GM12801 (cell line): ENCODE measurements at regions not wholly inside any gene's neighbourhood (a gene's known extent, or its start where the extent isn't known, plus 50 kb on each side); places are given as distances from the start of the nearest gene placed in this dataset.

ENCODE experiments used
- TF ChIP-seq, protein P1 (sequence below): IDR thresholded peaks from one replicate; pipeline ENCODE4 v1.5.1; 2011; ENCODE audit warnings: control low read depth; ENCODE audit not compliant: insufficient read length; ENCODE audit errors: extremely low read depth

DNA sequence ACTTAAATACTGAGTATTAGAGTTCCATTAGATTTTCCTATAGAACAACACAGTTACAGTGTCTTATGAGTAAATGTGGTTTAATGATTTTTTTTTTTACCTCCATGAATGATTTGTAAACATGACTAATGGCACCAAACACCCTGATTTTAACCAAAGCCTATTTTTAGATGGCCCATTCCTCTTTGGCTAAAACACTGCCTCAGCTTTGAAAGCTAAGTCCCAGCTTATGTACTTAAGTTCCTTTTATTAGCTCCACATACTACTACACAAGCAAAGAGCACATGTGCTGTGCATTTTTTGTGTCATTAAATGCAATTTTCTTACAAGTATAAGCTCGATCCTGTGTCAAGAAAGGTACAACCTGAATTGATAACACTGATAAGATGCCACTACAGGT, 575.6 kb upstream of the PITX2 start:
- TF ChIP-seq, protein P1, sequence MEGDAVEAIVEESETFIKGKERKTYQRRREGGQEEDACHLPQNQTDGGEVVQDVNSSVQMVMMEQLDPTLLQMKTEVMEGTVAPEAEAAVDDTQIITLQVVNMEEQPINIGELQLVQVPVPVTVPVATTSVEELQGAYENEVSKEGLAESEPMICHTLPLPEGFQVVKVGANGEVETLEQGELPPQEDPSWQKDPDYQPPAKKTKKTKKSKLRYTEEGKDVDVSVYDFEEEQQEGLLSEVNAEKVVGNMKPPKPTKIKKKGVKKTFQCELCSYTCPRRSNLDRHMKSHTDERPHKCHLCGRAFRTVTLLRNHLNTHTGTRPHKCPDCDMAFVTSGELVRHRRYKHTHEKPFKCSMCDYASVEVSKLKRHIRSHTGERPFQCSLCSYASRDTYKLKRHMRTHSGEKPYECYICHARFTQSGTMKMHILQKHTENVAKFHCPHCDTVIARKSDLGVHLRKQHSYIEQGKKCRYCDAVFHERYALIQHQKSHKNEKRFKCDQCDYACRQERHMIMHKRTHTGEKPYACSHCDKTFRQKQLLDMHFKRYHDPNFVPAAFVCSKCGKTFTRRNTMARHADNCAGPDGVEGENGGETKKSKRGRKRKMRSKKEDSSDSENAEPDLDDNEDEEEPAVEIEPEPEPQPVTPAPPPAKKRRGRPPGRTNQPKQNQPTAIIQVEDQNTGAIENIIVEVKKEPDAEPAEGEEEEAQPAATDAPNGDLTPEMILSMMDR, result no peak

DNA sequence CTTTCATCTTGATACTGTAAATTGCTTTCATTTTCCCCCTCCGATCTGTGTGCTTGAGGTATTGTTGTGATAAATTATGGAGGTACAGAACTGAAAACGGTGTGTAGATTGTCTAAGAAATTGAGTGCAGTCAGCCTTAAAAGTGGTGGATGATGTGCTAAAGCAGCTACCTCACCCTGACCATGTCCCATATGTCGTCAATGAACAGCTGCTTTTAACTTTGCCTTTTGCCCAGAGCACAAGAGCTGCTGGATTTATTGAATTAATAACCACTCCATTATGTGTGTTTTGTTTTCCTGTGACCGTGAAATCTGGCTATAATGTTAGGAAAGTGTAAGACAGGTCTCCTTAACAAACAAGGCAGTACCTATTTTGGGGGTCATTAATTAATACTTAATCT, 581.9 kb upstream of the PITX2 start:
- TF ChIP-seq, protein P1, result no peak

DNA sequence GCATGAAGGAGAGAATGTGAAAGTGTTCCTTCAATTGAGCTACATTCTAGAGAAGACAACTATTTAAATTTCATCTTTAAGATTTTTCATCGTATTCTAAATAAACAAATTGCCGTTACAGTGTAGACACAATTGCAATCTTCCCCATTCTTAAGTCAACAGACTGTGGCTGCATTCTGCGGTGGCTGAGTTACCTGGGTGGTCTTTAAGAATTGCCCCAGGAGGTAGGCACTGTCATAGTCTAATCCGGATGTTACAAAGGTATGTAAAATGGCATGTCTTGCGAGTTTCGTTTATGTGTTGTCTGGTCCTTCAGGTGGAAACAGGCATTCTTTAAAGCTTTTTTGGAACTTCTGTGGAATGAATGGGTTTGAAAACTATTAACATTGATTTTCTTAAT, 586.1 kb upstream of the PITX2 start:
- TF ChIP-seq, protein P1, result no peak

DNA sequence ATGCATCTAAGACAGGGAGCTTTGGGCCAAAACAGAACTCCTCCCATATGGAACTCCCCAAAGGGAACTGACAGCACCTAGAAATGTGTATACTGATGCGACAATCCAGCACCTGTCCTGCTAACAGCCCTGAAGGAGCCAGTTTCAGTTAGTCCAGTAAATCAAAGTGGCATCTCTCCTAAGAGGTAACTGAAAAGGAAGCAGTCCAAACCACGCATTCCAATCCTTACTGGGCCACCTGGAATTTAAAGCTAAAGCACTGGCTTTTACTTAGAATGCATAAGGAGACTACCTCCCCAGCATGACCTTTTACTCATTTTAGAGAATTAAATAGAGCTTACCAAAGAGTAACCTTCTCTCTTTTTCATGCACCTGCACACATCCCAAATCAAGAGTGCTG, 586.8 kb upstream of the PITX2 start:
- TF ChIP-seq, protein P1, result no peak

DNA sequence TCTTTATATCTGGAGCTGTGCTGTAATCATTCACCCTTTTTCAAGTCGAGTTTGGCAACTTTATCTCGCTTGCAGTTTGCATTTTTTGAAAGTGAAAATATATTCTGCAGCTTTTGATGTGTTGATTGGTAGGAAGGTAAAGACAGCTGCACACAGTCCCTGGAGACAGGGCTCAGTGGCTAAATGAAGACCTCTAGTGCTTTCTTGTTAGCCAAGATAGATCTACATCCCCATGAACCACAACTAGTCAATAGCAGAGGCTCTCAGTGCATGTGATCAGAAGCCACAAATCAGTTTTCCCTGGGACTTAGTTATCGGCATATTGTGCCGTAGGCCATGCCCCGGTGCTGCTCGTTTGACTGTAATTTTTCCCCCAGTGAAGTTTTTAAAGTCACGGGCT, 587.7 kb upstream of the PITX2 start:
- TF ChIP-seq, protein P1, result no peak

DNA sequence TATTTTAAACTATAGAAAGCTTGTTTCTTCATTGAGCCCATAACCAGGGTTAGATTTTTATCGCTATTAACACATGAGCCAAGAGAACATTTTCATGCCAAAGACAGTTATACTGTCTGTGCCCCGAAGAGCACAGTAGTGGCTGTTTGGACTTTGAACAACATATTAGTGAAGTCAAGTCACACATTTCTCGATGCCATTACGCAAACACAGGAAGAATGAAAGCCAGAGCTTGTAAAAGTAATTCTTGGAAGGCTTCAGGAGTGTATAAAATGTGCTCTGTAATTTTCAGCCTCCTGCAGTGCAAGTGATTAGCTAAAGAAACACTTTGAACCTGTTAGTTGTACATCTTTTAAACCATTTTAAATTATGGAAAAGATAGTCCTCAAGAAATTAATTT, 590.7 kb upstream of the PITX2 start:
- TF ChIP-seq, protein P1, result no peak

DNA sequence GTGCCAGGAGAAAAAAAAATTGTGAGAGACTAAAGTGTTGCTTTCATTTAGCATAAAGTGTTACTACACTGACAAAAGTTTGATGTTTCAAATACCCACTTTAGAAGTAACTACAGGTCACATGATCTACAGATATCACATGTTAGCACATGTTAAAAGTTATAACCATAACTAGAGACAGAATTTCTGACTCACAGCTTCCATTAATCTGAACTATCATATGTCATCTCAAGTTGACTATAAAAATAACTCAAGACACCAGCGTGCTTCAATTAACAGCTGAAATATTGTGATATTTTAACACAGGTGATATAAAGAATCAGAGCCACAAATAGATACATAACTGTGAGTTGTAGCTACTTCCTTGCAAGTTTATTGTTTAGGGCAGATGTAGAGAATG, 591.5 kb upstream of the PITX2 start:
- TF ChIP-seq, protein P1, result no peak

DNA sequence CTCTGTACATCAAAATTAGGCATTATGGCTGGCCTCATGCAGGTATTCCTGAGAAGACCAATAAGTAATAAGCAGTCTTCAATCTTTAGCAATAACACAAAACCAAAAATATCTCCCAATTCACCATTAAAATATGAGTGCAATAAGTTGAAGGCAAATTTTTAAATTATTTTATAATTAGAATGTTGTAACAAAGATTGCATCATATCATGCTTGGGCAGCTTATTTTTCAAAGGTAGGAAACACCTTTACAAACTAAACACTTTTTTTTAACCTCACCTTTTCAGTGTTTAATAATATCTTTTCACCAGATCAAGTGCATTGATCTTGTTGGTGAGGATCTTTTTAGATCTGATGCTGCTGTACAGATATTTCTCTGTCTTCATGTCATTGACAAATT, 592.9 kb upstream of the PITX2 start:
- TF ChIP-seq, protein P1, result no peak
